NCI-H69 (cell line): ENCODE measurements at regions not wholly inside any gene's neighbourhood (a gene's known extent, or its start where the extent isn't known, plus 50 kb on each side); places are given as distances from the start of the nearest gene placed in this dataset.

ENCODE experiments used
- DNase-seq: peaks from one replicate; lab custom pipeline; 2025; lab: John Stamatoyannopoulos, UW

DNA sequence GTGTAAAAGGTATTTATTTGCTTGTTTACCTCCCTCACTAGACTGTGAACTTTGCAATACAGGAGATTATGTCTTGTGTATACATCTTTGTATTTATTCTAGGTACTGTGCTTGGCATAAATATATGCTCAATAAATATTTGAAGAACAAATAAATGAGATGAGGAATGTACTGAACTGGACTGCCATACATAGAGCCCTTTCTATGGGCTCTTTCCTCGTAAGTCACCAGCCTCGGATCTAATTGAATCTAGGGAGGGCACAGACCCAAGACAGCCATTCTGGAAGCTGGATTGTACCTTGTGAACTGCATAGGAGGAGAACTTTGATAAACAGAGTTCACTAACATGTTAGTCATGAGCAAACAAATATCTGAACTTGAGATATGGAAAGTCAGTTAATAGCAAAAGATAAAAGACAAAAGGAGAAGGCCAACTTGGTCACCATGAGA, 503.9 kb downstream of the INSC start:
- DNase-seq: no peak

DNA sequence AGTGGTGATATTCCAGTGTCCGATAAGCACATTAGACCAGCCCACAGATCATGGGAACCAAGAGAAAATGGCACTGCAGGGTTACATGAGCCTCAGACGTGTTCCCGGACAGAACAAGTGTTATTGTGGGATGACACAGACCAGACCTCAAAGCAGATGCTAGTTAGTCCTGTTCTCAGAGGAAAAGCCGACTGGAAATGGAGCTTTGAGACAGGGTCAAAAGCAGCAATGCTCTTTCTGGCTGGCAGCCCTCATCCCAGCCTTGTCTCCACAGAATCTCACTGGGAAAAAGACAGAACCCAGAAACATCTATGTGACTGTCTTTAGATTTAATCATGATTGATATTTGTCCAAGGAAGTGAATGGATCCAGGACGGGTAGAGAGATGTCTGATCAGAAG, 506.8 kb downstream of the INSC start:
- no peak for DNase-seq

DNA sequence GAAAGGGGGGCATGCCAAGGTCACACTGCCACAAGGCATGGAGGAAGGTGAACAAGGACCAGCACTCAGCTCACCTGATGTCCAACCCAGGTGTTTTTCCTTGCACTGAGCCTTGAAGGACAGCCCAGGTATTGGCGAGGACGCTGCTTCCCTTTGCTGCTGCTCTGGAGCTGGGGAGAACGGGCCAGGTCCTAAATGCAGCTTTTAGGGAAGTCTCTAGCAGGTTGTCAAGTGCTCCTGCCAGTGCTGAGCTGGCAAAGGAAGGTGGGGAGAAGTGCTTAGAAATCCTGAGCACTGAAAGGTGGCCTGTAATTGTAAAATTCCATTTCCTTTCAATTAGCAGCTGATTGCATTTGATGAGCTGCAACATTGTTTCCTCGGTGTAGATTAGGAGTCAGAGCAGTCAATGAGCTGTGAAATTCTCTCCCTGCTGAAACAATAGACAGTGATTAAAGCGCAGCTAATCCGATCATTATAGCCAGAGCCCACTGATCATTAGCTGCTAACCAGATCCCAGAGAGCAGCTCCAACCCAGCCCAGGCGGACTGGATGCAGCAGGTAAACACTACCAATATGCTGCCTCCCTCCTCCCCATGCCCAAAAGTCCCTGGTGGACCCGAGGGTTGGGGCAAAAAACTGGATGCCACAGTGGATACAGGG, 507.6 kb downstream of the INSC start:
- DNase-seq: peak; percentile 75

DNA sequence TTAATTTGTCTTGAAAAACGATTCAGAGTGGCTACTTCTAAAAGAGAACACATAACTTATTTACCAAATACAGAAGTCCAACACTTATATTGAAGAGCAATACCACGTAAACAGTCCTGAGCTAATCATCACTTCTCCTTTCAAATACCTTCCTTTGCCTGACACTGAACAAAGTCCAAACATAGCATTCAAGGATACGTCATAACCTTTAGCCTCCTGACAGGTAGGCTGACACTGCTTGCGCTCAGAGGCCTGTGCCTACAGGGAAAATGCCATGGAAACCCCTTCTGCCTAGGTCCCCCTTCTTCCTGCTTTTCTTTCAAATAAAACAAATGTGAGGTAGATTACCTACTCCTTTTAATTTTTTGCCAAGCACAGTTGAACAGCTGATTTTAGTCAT, 510.0 kb downstream of the INSC start:
- DNase-seq: no peak

DNA sequence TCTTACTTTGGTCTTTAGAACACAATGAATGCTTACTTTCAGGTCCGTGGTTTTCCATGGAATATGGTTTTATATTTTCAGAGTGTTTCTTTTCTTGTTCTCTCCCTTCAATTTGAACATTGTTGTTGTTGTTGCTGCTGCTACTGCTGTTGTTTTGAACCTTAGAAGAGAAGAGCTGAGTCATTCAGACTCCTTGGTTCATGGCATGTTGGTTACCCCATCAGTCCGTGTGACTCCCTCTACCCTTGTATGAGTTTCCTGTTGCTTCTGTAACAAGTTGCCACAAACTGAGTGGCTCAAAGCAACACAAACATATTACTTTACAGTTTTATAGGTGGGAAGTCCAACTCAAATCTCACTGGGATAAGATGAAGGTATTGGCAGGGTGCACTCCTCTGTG, 511.0 kb downstream of the INSC start:
- DNase-seq: no peak

DNA sequence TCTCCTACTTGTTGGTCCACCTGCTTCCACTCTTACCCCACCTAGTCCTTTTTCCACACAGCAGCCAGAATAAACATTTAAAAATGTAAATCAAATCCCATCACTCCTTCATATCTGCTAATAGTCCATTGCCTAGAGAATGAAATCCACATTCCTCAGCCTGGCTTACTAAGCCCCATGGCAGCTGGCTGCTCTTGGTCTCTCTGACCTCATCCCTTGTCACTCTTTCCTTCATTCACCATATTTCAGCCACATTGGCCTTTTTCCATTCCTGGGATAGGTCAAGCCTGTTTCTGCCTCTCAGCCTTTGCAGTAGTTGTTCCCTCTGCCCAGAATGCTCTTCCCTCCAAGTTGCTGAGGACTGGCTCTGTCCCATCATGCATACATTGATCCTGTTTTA, 512.8 kb downstream of the INSC start:
- no peak for DNase-seq

DNA sequence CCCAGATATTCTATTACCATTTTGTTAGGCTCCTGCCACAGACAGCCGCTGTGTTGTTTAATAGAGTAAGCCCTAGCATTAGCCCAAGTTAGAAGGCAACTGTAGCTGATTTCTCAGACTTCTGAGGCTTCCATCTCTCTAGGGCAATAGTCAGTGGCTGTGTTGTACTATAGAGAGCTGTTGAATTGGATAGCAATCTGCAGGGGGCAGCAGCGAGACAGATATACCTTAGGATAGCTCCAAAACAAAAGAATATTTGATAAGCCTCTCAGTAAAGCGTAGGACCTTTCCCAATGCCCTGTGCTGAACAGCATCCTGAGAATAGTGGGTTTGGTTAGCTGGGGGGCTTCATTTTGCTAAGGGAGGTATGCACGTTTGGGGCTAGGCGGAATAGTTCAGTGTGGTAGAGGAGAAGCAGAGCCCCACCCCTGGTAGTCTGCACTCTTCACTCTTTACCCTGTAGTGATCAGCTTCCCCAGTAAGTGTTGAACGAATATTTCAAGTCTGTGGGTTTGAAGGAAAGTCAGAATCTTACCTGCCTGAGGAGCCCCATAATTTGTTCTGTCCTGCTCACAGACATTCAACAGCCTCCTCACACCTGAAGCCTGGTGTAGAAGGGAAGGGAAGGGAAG, 515.1 kb downstream of the INSC start:
- DNase-seq: peak; percentile 71

DNA sequence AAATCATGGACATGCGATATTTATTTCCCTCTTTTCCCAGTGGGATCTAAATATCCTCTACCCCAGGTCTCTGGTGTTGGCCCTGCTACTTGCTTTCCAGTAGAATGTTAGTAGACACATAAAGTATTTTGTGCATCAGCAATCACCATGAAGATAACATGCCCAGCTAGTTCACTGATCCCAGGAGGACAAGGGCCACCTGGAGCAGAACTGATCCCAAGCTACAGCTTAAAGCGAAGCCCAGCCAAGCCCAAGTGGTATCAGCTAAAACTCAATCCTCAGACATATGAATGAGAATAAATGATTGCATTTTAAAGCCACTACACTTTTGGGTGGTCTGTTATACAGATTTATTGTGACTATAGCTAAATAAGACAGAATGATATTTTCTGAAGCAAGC, 516.2 kb downstream of the INSC start:
- no peak for DNase-seq

DNA sequence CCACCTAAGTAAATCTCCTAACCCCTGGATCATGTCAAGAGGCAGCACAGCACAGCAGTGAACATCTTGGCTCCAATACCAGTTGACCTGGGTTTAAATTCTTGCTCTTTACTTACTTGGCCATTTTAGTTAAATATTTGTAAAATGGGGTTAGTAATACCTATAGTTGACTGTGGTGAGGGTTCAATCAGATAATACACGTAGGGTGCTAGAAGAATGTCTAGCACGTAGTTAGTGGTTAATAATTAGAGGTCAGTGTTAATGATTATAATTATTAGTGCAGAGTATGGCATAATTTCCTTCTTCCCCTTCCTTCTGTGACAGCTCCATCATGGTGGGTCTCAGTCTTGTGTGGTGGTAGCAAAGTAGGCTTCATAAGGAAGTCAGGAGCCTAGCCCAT, 520.8 kb downstream of the INSC start:
- no peak for DNase-seq

DNA sequence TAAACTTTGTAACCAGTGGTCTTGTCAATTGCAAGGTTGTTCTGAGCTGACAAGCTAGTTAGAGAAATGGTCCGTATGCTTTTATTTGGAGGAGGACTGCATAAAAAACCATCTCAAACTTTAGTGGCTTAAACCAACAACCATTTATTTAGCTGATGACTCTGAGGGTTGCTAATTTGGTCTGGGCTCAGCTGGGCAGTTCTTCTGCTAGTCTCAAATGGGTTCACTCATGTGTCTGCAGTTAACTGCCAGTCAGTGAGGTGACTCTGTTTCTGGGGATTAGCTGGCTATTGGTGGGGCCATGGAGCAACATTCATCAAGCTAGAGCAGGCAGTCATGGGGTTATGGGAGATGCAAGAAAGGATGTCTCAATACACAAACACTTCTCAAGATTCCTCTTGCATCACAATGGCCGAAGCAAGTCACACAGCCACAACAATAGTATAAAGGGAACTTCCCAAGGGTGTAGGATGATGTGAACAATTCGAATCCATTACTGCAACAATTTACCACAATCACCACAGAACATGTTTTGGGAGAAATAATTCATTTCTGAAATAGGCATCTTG, 521.9 kb downstream of the INSC start:
- DNase-seq: no peak

DNA sequence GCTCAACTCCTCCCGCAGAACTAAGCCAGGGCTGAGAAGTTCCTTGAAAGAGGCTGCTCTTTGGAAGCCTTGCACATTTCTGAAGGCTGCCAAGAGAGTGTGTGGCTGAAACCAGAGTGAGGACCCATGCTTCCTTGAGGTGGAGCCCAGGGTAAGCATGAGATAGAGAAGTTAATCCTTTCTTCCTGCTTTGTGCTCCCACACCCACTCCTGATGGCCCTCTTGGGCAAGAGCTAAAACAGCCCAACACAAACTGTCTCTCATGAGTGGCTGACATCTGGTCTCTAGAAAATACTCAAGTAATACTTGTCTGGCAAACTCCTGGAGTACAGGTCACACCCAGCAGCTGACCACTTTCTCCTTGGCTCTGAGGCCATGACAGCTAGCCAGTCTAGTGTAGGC, 523.7 kb downstream of the INSC start:
- DNase-seq: no peak

DNA sequence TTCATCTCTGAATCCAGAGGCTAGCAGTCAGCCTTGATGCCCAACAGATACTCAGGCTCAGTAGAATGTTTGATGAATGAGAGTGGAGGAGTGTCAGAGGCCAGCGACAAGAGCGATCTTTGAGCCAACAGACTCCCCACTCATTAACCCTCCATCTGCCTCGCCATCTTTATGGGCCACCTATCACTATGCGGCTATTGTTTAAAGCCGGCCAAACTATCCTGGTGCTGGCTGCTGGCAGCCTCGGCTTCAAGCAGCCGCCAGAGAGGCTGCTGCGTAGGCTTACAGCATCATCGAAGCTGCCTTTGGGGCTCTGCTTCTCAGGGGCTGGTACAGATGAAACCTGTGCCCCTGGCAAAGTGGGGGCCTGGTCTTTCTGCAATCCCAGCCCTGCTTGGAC, 525.6 kb downstream of the INSC start:
- no peak for DNase-seq

DNA sequence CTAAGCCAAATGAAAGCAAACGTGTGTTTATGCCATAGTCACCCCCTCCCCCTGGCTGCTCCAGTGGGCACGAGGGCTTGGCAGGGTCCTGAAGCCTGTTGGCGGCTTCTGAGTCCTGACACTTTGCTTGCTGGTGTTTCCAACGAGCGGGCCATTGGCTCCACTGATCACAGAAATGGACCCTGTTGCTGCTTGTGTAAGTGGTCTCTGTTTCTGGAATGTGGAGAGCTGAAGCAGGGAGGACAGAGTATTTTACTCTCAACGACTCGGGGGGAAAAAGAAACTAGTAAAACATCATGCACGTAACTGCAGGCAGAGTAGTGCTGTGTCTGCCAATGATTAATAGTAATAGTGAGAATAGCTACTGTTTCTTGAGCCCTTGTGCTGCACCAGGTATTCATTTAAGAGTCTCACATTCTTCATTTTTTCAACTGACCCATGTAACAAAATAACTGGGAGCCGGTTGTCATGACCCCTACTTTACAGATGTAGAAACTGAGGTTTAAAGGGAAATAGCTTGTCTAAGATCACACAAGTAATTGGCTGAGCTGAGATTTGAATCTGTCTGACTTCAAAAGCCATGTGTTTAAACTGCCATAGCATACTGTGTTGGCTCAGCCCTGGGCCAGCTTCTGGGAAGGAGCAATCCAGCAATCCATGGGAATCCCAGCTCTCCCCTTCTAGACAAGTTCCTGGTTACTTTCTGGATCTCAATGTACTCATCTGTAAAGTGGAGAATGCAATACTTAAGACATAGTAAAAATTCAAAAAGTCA, 526.7 kb downstream of the INSC start:
- no peak for DNase-seq

DNA sequence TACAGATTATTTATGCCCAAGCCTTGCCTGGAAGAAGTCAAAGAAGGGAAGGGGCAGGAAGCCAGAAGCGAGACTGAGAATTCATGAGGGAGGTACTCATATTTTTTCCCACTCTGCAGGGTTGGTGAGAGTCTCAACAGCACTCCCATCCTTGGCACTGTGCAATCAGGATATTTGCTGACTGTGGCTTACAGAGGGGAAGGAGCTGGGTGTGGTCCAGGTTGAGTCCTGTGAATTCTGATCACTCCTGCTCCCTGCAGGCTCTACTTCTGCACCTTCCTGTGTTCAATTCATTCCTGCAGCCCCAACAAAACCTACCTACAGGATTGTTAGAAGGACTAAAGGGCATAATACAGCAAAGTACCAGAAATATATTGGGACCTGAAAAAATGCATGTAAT, 530.5 kb downstream of the INSC start:
- peak; percentile 44 for DNase-seq

DNA sequence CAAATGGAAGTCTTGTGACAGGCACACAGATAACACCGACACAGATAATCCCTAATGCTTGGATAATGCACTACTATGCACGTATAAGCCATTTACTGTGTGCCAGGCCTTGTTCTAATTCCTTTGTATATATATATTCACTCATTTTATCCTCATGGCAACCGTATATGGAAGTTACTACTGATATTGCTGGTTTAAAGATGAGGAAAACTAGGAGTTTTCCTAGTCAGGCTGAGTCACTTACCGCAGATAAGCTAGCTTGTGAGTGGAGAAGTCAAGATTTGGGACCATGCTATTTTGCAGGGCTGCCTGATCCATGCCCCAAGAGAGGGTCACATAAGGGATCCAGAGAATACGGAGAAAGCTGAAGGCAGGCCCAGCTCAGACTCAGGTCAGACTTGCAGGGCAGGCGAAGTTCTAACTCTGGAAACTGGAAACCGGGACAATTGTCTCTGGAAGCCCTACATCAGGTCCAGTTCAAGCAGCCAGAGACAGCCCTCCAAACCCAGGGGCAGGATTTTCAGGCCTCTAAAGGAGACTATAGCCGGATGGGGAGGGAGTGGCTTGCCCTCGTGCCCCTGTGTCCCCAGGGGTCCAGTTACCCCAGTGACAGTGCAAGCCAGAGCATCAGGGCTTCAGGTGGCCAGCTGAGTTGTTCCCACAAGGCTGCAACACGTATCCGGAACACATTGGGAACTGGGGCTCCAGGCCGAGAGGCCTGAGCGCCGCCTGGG, 534.8 kb downstream of the INSC start:
- no peak for DNase-seq

DNA sequence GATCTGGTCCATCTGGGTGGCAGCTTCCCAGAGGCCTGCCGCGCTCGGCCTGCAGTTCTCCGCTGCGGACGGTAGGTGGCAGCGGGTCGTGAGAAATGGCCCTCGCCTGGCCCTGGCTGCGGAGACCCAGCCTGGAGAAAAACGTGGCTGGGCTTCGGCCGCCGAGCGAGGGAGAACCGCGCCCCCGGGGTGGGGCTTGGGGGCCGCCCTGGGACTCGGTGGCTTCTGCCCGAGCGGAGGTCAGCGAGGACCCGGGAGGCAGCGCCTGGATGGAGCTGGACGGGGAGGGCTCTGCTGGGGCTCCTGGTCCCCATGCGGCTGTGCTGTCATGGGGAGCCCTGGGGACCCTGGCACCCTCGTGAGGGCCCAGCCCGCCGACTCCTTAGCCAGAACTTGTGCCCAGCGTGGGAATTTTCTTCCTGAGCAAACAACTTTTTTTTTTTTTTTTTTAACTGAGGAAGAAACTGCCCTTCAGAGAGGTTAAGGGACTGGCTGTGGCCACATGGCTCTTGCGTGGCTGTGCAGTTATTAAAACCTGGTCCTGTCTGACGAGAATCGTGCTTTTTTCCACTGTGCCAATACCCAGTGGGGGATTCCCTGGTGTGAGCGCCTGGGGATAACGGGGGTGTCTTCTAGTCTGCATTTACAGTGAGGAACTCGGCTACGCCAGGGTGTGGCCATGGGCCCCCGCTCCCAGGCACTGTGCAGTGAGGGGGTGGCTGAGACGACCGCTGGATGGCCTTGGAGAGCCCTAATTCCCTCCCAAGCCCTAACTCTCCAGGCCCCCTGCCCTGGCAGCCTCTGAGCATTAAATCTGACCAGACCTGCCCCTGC, 535.6 kb downstream of the INSC start:
- DNase-seq: peak; percentile 96

DNA sequence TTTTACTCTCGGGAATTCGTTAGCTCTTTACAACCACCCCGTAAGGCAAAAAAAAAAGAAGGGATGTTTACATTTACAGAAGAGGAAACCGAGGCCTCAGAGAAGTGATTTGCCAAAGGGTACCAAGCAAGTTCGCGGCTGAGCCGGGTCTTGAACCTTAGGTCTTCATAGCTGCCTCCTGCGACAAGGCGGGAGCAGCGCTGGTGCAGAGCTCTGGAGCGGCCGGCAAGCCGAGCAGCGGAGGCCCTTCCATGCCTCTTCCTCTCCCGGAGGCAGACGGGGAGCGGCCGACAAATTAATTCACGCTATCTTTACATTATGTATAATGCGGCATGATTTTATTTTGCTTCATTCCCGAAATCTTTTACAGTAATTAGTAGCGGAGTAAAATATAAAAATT, 536.3 kb downstream of the INSC start:
- DNase-seq: no peak

DNA sequence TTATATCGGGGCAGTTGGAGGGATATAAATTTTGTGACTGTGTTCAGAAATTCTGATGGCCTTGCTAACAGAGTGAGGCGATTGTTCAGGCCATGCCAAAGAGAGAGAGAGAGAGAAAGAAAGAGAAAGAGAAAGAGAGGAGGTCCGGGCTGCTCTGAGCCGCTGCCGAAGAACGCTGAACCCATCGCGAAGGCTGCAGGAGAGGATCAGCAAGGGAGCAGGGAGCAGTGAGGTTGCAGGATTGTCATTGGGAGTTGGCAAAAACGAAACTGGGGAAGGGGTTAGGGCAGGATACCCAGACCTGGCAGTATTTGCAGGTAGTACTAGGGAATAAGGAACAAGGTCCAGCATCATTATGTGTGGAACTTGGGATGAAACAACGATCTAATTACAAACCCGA, 537.1 kb downstream of the INSC start:
- DNase-seq: no peak

DNA sequence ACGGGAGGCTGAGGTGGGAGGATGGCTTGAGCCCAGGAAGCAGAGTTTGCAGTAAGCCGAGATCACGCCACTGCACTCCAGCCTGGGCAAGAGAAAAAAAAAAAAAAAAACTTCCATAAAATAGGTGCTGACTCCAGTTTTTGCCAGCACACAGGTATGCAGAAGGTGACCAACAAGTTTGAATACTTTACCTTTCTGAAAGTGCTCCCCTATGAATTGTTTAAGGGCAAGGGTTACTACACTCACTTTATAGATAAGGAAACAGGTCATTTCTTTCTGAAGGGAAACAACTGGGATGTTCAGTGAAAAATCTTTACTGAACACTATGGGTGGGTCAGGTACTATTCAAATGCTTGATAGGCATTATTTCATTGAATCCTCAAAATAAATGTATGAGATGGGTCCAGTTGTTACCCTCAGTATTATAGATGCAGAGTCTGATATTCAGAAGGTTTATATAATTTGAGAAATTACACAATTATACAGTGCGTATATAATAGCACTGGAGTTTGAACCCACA, 538.5 kb downstream of the INSC start:
- DNase-seq: no peak

DNA sequence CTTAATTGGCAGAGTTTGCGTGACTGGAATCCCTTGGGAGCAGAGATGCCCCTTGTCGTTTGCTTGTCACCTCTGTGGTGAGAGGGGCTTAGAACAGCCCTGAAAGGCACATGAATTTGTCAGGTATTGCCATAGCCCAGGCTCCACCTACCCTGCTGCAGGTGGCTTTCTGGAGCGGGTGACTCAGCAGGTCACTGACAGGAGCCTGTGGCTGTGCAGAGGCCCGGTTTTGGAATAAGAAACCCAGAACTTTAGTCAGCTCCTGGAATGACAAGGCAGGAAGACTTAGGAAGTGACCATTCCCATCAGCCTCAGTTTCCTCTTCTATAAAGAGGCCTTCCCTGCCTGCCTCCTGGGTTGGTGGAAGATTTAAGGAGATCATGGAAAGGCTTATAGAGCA, 539.7 kb downstream of the INSC start:
- peak; percentile 42 for DNase-seq

DNA sequence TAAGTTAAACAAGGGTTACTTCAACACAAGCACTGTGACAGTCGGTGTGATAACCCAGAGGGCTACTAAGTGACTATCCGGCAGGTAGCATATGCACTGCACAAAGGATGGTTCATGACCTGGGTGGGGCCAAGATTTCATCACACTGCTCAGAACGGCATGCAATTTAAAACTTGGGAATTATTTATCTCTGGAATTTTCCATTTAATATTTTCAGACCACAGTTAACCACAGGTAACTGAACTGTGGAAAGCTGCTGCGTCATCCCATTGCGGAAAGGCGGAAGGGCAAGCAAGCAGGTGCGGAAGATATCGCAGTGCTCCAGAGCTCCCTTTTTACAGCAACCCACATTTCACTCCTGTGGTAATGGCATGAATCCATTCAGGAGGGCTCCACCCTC, 540.8 kb downstream of the INSC start:
- DNase-seq: peak; percentile 11
